Lung (tissue), 11 donors: ENCODE measurements at regions not wholly inside any gene's neighbourhood (a gene's known extent, or its start where the extent isn't known, plus 50 kb on each side); places are given as distances from the start of the nearest gene placed in this dataset.
A peak's percentile ranks its signal among the peaks of the same experiment; 100 is the strongest.

Experiments
- ATAC-seq: fragments of 200-7000 bp; cut with Tn5 transposase; one replicate; pipeline ENCODE4 v1.9.1; 2020; ENCODE audit warnings: moderate number of reproducible peaks; ENCODE audit not compliant: insufficient read depth, low FRiP score
- DNase-seq, 3 donors: peaks; one replicate each; pipeline ENCODE4 v3.0.0-alpha.2; 2013 to 2017
- H3K27ac ChIP-seq, 2 donors: one replicate each; pipeline ENCODE4 v1.5.1; 2013; ENCODE audit warnings: mild to moderate bottlenecking in 2 of 2, moderate library complexity in 2 of 2, control low read depth in 1 of 2, inconsistent platforms in 1 of 2, low read depth in 1 of 2, low read length in 1 of 2
- H3K27me3 ChIP-seq, 3 donors: one replicate each; pipeline ENCODE4 v1.5.1; 2013; ENCODE audit warnings: low read length in 2 of 3; ENCODE audit not compliant: control insufficient read depth in 3 of 3, insufficient read depth in 3 of 3
- H3K36me3 ChIP-seq, 4 donors: one replicate each; pipeline ENCODE4 v1.5.1; 2013; ENCODE audit warnings: low read length in 4 of 4, mild to moderate bottlenecking in 1 of 4, moderate library complexity in 1 of 4; ENCODE audit not compliant: control insufficient read depth in 4 of 4, insufficient read depth in 4 of 4
- H3K4me1 ChIP-seq, 5 donors: one replicate each; pipeline ENCODE4 v1.5.1; 2013; ENCODE audit warnings: low read length in 5 of 5, mild to moderate bottlenecking in 2 of 5, moderate library complexity in 1 of 5; ENCODE audit not compliant: control insufficient read depth in 5 of 5, insufficient read depth in 5 of 5
- H3K4me3 ChIP-seq: one replicate; pipeline ENCODE4 v1.5.1; 2013; ENCODE audit warnings: mild to moderate bottlenecking, control low read depth, moderate library complexity
- H3K9ac ChIP-seq, 2 donors: one replicate each; pipeline ENCODE4 v1.5.1; 2013; ENCODE audit warnings: low read length in 2 of 2, control low read depth in 1 of 2; ENCODE audit not compliant: insufficient read depth in 1 of 2
- H3K9me3 ChIP-seq, 4 donors: one replicate each; pipeline ENCODE4 v1.5.1; 2013; ENCODE audit warnings: low read length in 3 of 4, mild to moderate bottlenecking in 1 of 4, moderate library complexity in 1 of 4; ENCODE audit not compliant: control insufficient read depth in 4 of 4, insufficient read depth in 3 of 4
- CTCF ChIP-seq: IDR thresholded peaks from 2 replicates; pipeline ENCODE4 v1.5.1; 2012; ENCODE audit warnings: mild to moderate bottlenecking; ENCODE audit errors: control extremely low read depth, extremely low read depth
- WGBS, 2 donors: extraction: QIAGEN DNeasy Blood & Tissue Kit; methylation state at CpG; one replicate each; pipeline ENCODE4 v1.1.7; 2013; 5-methylcytosine and 5-hydroxymethylcytosine counted together
- donor health status: control.
- donor health status: control.
- donor health status: Bipolar disorder and iron deficiency.
- donor health status: healthy.
- donor health status: DM: yes; HTN: yes; CAD: no.

GRCh38 chr12:85616201-85616600 lies 220.0 kb downstream of the RASSF9 start:
- 80 to 81% methylated on average over 2 of the region's 2 CpGs for WGBS, 2 donors
- H3K4me1 ChIP-seq, result no peaks in the 10 kb centered on the region
- no peak overlapping the region for H3K4me3 ChIP-seq

GRCh38 chr12:85617307-85618091 lies 218.7 kb downstream of the RASSF9 start:
- Histone ChIP-seq H3K27ac (no peak overlapping the region), H3K27me3 (no peaks in the 10 kb centered on the region), H3K9ac (no peak overlapping the region), H3K9me3 (no peaks in the 10 kb centered on the region), H3K36me3 (no peaks in the 10 kb centered on the region), H3K4me1 (no peaks in the 10 kb centered on the region), H3K4me3 (no peak overlapping the region)
- no peak for TF ChIP-seq CTCF
- 61 to 64% methylated on average over 3 of the region's 3 CpGs for WGBS, 2 donors
- DNase-seq, result peak in 1 of 3 donors; percentile 5
- no peak for ATAC-seq

More at GRCh38 chr12:85616201-85616600, 220.0 kb downstream of the RASSF9 start:
- no peak for ATAC-seq
- no peak overlapping the region for H3K27ac ChIP-seq
- H3K36me3 ChIP-seq, result no peaks in the 10 kb centered on the region
- H3K27me3 ChIP-seq, result no peaks in the 10 kb centered on the region
- no peak for TF ChIP-seq CTCF
- DNase-seq, result no peak
- H3K9ac ChIP-seq, result no peak overlapping the region
- peaks cover 0 to 5% (median 0%) of the 10 kb centered on the region in 4 donors for H3K9me3 ChIP-seq

GRCh38 chr12:85621041-85621440 lies 215.2 kb downstream of the RASSF9 start:
- Histone ChIP-seq H3K4me3 (no peak overlapping the region), H3K36me3 (no peaks in the 10 kb centered on the region), H3K9me3 (no peaks in the 10 kb centered on the region), H3K27me3 (no peaks in the 10 kb centered on the region), H3K4me1 (no peaks in the 10 kb centered on the region), H3K9ac (no peak overlapping the region), H3K27ac (no peak overlapping the region)
- TF ChIP-seq CTCF, result no peak
- ATAC-seq, result no peak
- 89 to 92% methylated on average over 2 of the region's 2 CpGs for WGBS, 2 donors
- DNase-seq, result no peak
